ENCODE measurements at regions not wholly inside any gene's neighbourhood (a gene's known extent, or its start where the extent isn't known, plus 50 kb on each side); places are given as distances from the start of the nearest gene placed in this dataset.

DNA sequence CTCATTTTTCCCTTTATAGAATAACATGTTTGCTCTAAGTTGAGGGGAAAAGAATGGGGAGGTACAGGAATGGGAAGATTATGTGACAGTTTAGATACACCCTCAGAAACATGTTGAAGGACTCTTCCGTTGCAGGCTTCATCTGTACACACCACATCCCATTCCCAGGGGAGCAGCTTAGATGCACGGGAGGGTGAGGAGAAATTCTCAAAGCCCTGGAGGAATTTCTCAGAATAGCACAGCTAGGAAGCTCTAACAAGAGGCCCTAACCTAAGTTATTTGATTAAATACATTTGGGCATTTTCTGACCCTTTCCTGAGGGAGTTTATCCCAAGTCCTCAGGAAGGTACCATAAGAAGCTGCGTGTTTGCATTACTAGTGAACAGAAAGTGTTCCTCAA is 660.2 kb upstream of the IGFBP3 start:
- Histone ChIP-seq H3K23ac (ENCODE audit: low read depth, low read length) (no peak overlapping the region), H3K18ac (ENCODE audit: low read depth, low read length) (no peak overlapping the region), H2AK9ac (replicated peaks; ENCODE audit: low read depth, low read length, poor library complexity) (no peak overlapping the region), H2BK15ac (ENCODE audit: low read depth, low read length) (no peak overlapping the region), H3K14ac (replicated peaks; ENCODE audit: low read depth, low read length) (no peak overlapping the region), H2BK120ac (ENCODE audit: low read depth, low read length) (no peak overlapping the region), H3K4me1 (ENCODE audit: control insufficient read depth, insufficient read depth, low read length) (peaks cover 4% of the 10 kb centered on the region; the same call in 1 of the 2 replicates), H3K9ac (ENCODE audit: low read depth, low read length) (no peak overlapping the region), H3K56ac (ENCODE audit: extremely low read depth, insufficient read depth, low read length) (no peak overlapping the region), H3K9me3 (ENCODE audit: control insufficient read depth, insufficient read depth, low read length) (no peaks in the 10 kb centered on the region), H3K36me3 (ENCODE audit: control insufficient read depth, insufficient read depth, low read length) (no peaks in the 10 kb centered on the region), H3K27ac (ENCODE audit: insufficient read depth, low read length) (no peak overlapping the region), H2AFZ (replicated peaks; ENCODE audit: low read length, poor library complexity) (no peak overlapping the region), H3K9me1 (ENCODE audit: insufficient read depth, low read length) (no peaks in the 10 kb centered on the region), H3K27me3 (ENCODE audit: control insufficient read depth, insufficient read depth, low read length) (no peaks in the 10 kb centered on the region), H2BK20ac (ENCODE audit: low read depth, low read length) (no peak overlapping the region), H3K4me3 (ENCODE audit: insufficient read depth, low read depth, low read length) (no peak overlapping the region), H4K8ac (ENCODE audit: low read depth in 2 of 2, low read length in 2 of 2) (no peak overlapping the region), H4K91ac (ENCODE audit: insufficient read depth, low read depth, low read length) (no peak overlapping the region), H2BK5ac (ENCODE audit: low read depth, low read length, poor library complexity, severe bottlenecking) (no peak overlapping the region), H3K4ac (ENCODE audit: low read depth, low read length) (no peak overlapping the region), H4K20me1 (ENCODE audit: insufficient read depth, low read length) (no peaks in the 10 kb centered on the region), H3K4me2 (ENCODE audit: low read depth, low read length) (no peak overlapping the region), H4K5ac (ENCODE audit: low read depth, low read length) (no peak overlapping the region), H2AK5ac (ENCODE audit: low read depth, low read length) (no peak overlapping the region), H3K79me1 (ENCODE audit: low read depth in 1 of 2, low read length in 2 of 2) (no peaks in the 10 kb centered on the region)
- no peak for ATAC-seq (ENCODE audit: low read depth)
- WGBS, 2 experiments (ENCODE audit: extremely low coverage in 2 of 2, insufficient read length in 1 of 2): no CpG with 5 or more reads among the region's 3 CpGs
- CTCF ChIA-PET: no interaction called here
- in situ Hi-C loops (cut with MboI; ENCODE audit: low sequenced_read_pairs) (no loop called here), dilution Hi-C loops (cut with HindIII; ENCODE audit: low sequenced_read_pairs, unreplicated experiment) (no loop called here), intact Hi-C loops (cut with micrococcal nuclease) (no loop called here)
- BruUV-seq (replicated peaks): no TSS peak
- POLR2A ChIA-PET (ENCODE audit: unreplicated experiment): no interaction called here
- no peak for DNase-seq
- no peak for TF ChIP-seq BHLHE40 (IDR thresholded peaks at IDR 0.05; ENCODE audit: low read depth, low read length)
- TF ChIP-seq MAZ (IDR thresholded peaks at IDR 0.05; ENCODE audit: borderline replicate concordance, low read depth, low read length): no peak
- no peak for TF ChIP-seq CHD1 (IDR thresholded peaks at IDR 0.05; ENCODE audit: low read depth, low read length)
- TF ChIP-seq, protein P1, sequence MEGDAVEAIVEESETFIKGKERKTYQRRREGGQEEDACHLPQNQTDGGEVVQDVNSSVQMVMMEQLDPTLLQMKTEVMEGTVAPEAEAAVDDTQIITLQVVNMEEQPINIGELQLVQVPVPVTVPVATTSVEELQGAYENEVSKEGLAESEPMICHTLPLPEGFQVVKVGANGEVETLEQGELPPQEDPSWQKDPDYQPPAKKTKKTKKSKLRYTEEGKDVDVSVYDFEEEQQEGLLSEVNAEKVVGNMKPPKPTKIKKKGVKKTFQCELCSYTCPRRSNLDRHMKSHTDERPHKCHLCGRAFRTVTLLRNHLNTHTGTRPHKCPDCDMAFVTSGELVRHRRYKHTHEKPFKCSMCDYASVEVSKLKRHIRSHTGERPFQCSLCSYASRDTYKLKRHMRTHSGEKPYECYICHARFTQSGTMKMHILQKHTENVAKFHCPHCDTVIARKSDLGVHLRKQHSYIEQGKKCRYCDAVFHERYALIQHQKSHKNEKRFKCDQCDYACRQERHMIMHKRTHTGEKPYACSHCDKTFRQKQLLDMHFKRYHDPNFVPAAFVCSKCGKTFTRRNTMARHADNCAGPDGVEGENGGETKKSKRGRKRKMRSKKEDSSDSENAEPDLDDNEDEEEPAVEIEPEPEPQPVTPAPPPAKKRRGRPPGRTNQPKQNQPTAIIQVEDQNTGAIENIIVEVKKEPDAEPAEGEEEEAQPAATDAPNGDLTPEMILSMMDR (conservative IDR thresholded peaks at IDR 0.05; ENCODE audit: low read depth, low read length): no peak
- TF ChIP-seq NFE2L2 (IDR thresholded peaks at IDR 0.05; ENCODE audit: low read depth, low read length): no peak
- no peak for TF ChIP-seq CEBPB (IDR thresholded peaks at IDR 0.05; ENCODE audit: low read depth, low read length)
- TF ChIP-seq POLR2A (IDR thresholded peaks at IDR 0.05; ENCODE audit: low read depth, low read length): no peak
- TF ChIP-seq ELK1 (IDR thresholded peaks at IDR 0.05; ENCODE audit: borderline replicate concordance, low read depth, low read length): no peak
- no peak for TF ChIP-seq FOS (IDR thresholded peaks at IDR 0.05; ENCODE audit: low read depth, low read length)
- no peak for TF ChIP-seq SMC3 (IDR thresholded peaks at IDR 0.05; ENCODE audit: low read depth, low read length)
- TF ChIP-seq MXI1 (IDR thresholded peaks at IDR 0.05; ENCODE audit: borderline replicate concordance, low read depth, low read length): no peak
- TF ChIP-seq, protein P2, sequence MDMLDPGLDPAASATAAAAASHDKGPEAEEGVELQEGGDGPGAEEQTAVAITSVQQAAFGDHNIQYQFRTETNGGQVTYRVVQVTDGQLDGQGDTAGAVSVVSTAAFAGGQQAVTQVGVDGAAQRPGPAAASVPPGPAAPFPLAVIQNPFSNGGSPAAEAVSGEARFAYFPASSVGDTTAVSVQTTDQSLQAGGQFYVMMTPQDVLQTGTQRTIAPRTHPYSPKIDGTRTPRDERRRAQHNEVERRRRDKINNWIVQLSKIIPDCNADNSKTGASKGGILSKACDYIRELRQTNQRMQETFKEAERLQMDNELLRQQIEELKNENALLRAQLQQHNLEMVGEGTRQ (IDR thresholded peaks at IDR 0.05; ENCODE audit: low read depth, low read length): no peak
- no peak for TF ChIP-seq RCOR1 (IDR thresholded peaks at IDR 0.05; ENCODE audit: insufficient replicate concordance, low read length)
- no peak for TF ChIP-seq RFX5 (IDR thresholded peaks at IDR 0.05; ENCODE audit: low read depth, low read length)
- no peak for TF ChIP-seq RAD21 (IDR thresholded peaks at IDR 0.05; ENCODE audit: low read length)
- TF ChIP-seq MAFK (IDR thresholded peaks at IDR 0.05; ENCODE audit: low read depth, low read length): no peak

Measured in IMR-90 (cell line).